ENCODE measurements at regions not wholly inside any gene's neighbourhood (a gene's known extent, or its start where the extent isn't known, plus 50 kb on each side); places are given as distances from the start of the nearest gene placed in this dataset.

GRCh38 chr5:159438092-159438491, 107.8 kb upstream of the IL12B start:
- Histone ChIP-seq H3K27ac (replicated peaks) (no peak overlapping the region), H3K27me3 (ENCODE audit: insufficient read depth, poor library complexity, severe bottlenecking) (no peaks in the 10 kb centered on the region), H3K4me3 (replicated peaks; ENCODE audit: insufficient read depth, low read length) (no peak overlapping the region)
- DNase-seq (ENCODE audit: low read depth in 1 of 2, low spot score in 1 of 2) = no peak
- TF ChIP-seq SPI1 (IDR thresholded peaks at IDR 0.05; ENCODE audit: borderline replicate concordance, low read depth) (no peak), GABPA (IDR thresholded peaks at IDR 0.05; ENCODE audit: low read depth) (no peak), POLR2AphosphoS5 (IDR thresholded peaks at IDR 0.05; ENCODE audit: low read depth) (no peak)
- TF ChIP-seq, protein P1, sequence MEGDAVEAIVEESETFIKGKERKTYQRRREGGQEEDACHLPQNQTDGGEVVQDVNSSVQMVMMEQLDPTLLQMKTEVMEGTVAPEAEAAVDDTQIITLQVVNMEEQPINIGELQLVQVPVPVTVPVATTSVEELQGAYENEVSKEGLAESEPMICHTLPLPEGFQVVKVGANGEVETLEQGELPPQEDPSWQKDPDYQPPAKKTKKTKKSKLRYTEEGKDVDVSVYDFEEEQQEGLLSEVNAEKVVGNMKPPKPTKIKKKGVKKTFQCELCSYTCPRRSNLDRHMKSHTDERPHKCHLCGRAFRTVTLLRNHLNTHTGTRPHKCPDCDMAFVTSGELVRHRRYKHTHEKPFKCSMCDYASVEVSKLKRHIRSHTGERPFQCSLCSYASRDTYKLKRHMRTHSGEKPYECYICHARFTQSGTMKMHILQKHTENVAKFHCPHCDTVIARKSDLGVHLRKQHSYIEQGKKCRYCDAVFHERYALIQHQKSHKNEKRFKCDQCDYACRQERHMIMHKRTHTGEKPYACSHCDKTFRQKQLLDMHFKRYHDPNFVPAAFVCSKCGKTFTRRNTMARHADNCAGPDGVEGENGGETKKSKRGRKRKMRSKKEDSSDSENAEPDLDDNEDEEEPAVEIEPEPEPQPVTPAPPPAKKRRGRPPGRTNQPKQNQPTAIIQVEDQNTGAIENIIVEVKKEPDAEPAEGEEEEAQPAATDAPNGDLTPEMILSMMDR (IDR thresholded peaks at IDR 0.05; ENCODE audit: insufficient read depth, low read length) = no peak
- TF ChIP-seq, protein P2, sequence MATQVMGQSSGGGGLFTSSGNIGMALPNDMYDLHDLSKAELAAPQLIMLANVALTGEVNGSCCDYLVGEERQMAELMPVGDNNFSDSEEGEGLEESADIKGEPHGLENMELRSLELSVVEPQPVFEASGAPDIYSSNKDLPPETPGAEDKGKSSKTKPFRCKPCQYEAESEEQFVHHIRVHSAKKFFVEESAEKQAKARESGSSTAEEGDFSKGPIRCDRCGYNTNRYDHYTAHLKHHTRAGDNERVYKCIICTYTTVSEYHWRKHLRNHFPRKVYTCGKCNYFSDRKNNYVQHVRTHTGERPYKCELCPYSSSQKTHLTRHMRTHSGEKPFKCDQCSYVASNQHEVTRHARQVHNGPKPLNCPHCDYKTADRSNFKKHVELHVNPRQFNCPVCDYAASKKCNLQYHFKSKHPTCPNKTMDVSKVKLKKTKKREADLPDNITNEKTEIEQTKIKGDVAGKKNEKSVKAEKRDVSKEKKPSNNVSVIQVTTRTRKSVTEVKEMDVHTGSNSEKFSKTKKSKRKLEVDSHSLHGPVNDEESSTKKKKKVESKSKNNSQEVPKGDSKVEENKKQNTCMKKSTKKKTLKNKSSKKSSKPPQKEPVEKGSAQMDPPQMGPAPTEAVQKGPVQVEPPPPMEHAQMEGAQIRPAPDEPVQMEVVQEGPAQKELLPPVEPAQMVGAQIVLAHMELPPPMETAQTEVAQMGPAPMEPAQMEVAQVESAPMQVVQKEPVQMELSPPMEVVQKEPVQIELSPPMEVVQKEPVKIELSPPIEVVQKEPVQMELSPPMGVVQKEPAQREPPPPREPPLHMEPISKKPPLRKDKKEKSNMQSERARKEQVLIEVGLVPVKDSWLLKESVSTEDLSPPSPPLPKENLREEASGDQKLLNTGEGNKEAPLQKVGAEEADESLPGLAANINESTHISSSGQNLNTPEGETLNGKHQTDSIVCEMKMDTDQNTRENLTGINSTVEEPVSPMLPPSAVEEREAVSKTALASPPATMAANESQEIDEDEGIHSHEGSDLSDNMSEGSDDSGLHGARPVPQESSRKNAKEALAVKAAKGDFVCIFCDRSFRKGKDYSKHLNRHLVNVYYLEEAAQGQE (IDR thresholded peaks at IDR 0.05; ENCODE audit: insufficient replicate concordance, low read depth) = no peak

DNA sequence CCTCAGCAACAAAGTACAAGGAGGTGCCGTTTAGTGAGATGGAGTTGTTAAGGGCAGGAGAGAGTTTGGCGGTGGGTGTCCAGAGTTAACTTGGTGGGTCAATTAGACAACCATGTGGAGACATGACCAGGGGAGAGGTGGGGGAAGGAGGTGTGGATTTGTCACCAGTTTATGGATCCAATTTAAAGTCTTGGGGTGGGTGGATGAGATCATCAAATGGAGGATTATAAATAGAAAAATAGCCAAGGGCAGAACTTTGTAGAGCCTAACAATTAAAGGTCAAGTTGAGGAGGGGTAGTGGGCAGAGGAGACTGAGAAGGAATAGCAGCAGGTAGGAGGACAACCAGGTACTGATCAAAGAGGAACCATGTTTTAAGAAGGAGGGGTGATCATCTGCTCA, 108.7 kb upstream of the IL12B start:
- TF ChIP-seq SPI1 (IDR thresholded peaks at IDR 0.05; ENCODE audit: borderline replicate concordance, low read depth) = no peak
- no peak for TF ChIP-seq GABPA (IDR thresholded peaks at IDR 0.05; ENCODE audit: low read depth)
- no peak for DNase-seq (ENCODE audit: low read depth in 1 of 2, low spot score in 1 of 2)
- Histone ChIP-seq H3K27me3 (ENCODE audit: insufficient read depth, poor library complexity, severe bottlenecking) (no peaks in the 10 kb centered on the region), H3K4me3 (replicated peaks; ENCODE audit: insufficient read depth, low read length) (no peak overlapping the region), H3K27ac (replicated peaks) (no peak overlapping the region)

- Histone ChIP-seq H3K4me3 (replicated peaks; ENCODE audit: insufficient read depth, low read length) (no peak overlapping the region), H3K27ac (replicated peaks) (no peak overlapping the region), H3K27me3 (ENCODE audit: insufficient read depth, poor library complexity, severe bottlenecking) (no peaks in the 10 kb centered on the region)
- TF ChIP-seq, protein P2 (IDR thresholded peaks at IDR 0.05; ENCODE audit: insufficient replicate concordance, low read depth) = no peak
- TF ChIP-seq SPI1 (IDR thresholded peaks at IDR 0.05; ENCODE audit: borderline replicate concordance, low read depth) = no peak
- no peak for TF ChIP-seq POLR2AphosphoS5 (IDR thresholded peaks at IDR 0.05; ENCODE audit: low read depth)
- no peak for TF ChIP-seq GABPA (IDR thresholded peaks at IDR 0.05; ENCODE audit: low read depth)
- TF ChIP-seq, protein P1 (IDR thresholded peaks at IDR 0.05; ENCODE audit: insufficient read depth, low read length) = no peak
- DNase-seq (ENCODE audit: low read depth in 1 of 2, low spot score in 1 of 2) = no peak
Measured at GRCh38 chr5:159440235-159440634, 109.9 kb upstream of the IL12B start.

DNA sequence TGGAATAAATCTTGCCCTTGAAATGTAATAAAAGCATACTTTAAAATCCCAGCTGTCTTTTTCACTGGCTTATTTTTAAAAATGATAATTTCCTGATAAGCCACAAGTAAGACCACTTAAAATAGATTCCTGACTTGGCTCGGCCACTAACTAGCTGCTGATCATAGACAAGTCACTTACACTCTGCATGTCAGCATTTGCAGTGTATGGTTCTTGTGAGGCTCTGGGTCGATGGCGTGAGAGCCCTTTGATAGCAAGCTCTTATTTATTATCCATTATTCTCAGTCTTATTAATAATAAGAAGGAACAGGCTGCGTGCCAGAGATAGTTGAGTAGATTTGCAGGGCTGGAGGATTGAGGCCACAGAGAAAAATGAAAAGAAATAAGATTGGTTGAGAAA, 110.7 kb upstream of the IL12B start:
- H3K27ac ChIP-seq (replicated peaks) = no peak overlapping the region
- H3K27me3 ChIP-seq (ENCODE audit: insufficient read depth, poor library complexity, severe bottlenecking) = no peaks in the 10 kb centered on the region
- TF ChIP-seq GABPA (IDR thresholded peaks at IDR 0.05; ENCODE audit: low read depth) (no peak), POLR2AphosphoS5 (IDR thresholded peaks at IDR 0.05; ENCODE audit: low read depth) (no peak), SPI1 (IDR thresholded peaks at IDR 0.05; ENCODE audit: borderline replicate concordance, low read depth) (no peak)
- TF ChIP-seq, protein P2 (IDR thresholded peaks at IDR 0.05; ENCODE audit: insufficient replicate concordance, low read depth) = no peak
- TF ChIP-seq, protein P1 (IDR thresholded peaks at IDR 0.05; ENCODE audit: insufficient read depth, low read length) = no peak
- DNase-seq (ENCODE audit: low read depth in 1 of 2, low spot score in 1 of 2) = no peak
- H3K4me3 ChIP-seq (replicated peaks; ENCODE audit: insufficient read depth, low read length) = no peak overlapping the region
